H9 (cell line): ENCODE measurements at regions not wholly inside any gene's neighbourhood (a gene's known extent, or its start where the extent isn't known, plus 50 kb on each side); places are given as distances from the start of the nearest gene placed in this dataset.

Experiments used
- DNase-seq: peaks from one replicate; pipeline ENCODE4 v3.0.0-alpha.2; 2017
- H2AFZ ChIP-seq: one replicate; pipeline ENCODE4 v1.6.1; 2013; ENCODE audit warnings: mild to moderate bottlenecking, low read length, control low read depth, moderate library complexity
- H2AK5ac ChIP-seq: 2 replicates; pipeline ENCODE4 v1.6.1; 2013; ENCODE audit warnings: low read length, control low read depth, mixed read lengths; ENCODE audit not compliant: insufficient read length
- H2BK120ac ChIP-seq: one replicate; pipeline ENCODE4 v1.6.1; 2013; ENCODE audit warnings: low read depth, mild to moderate bottlenecking, low read length, control low read depth, inconsistent platforms; ENCODE audit not compliant: poor library complexity, severe bottlenecking
- H2BK12ac ChIP-seq: 2 replicates; pipeline ENCODE4 v1.6.1; 2013; ENCODE audit warnings: low read length, control low read depth, mixed read lengths, low read depth; ENCODE audit not compliant: insufficient read length
- H2BK15ac ChIP-seq: 2 replicates; pipeline ENCODE4 v1.6.1; 2013; ENCODE audit warnings: low read depth, low read length, control low read depth
- H2BK20ac ChIP-seq: one replicate; pipeline ENCODE4 v1.6.1; 2013; ENCODE audit warnings: low read depth, mild to moderate bottlenecking, low read length, control low read depth, inconsistent platforms; ENCODE audit not compliant: poor library complexity, severe bottlenecking
- H2BK5ac ChIP-seq: 2 replicates; pipeline ENCODE4 v1.6.1; 2013; ENCODE audit warnings: low read length, control low read depth, mixed read lengths; ENCODE audit not compliant: insufficient read length
- H3K14ac ChIP-seq: 2 replicates; pipeline ENCODE4 v1.6.1; 2013; ENCODE audit warnings: low read length, control low read depth; ENCODE audit not compliant: insufficient read depth
- H3K18ac ChIP-seq: 2 replicates; pipeline ENCODE4 v1.6.1; 2013; ENCODE audit warnings: low read depth, mild to moderate bottlenecking, mixed read lengths, low read length, control low read depth; ENCODE audit not compliant: insufficient read length
- H3K23ac ChIP-seq: 2 replicates; pipeline ENCODE4 v1.6.1; 2013; ENCODE audit warnings: low read length, control low read depth, mixed read lengths, low read depth; ENCODE audit not compliant: insufficient read length
- H3K23me2 ChIP-seq: 2 replicates; pipeline ENCODE4 v1.6.1; 2013; ENCODE audit warnings: low read depth, mild to moderate bottlenecking, mixed read lengths, low read length, control low read depth; ENCODE audit not compliant: insufficient read length, poor library complexity, severe bottlenecking
- H3K27ac ChIP-seq: 2 replicates; pipeline ENCODE4 v1.5.1; 2013; ENCODE audit warnings: low read length, control low read depth, mixed read lengths, low read depth; ENCODE audit not compliant: insufficient read length
- H3K27me3 ChIP-seq: 2 replicates; pipeline ENCODE4 v1.6.1; 2013; ENCODE audit warnings: low read length, control low read depth, inconsistent platforms; ENCODE audit not compliant: insufficient read depth
- H3K4ac ChIP-seq: 2 replicates; pipeline ENCODE4 v1.6.1; 2013; ENCODE audit warnings: low read depth, mild to moderate bottlenecking, control low read depth, inconsistent platforms, low read length, moderate library complexity
- H3K4me1 ChIP-seq: 2 replicates; pipeline ENCODE4 v1.6.1; 2013; ENCODE audit warnings: low read length, control low read depth, inconsistent platforms; ENCODE audit not compliant: insufficient read depth
- H3K4me2 ChIP-seq: 2 replicates; pipeline ENCODE4 v1.6.1; 2013; ENCODE audit warnings: low read length, control low read depth, mixed read lengths; ENCODE audit not compliant: insufficient read length, insufficient read depth
- H3K56ac ChIP-seq: 2 replicates; pipeline ENCODE4 v1.6.1; 2013; ENCODE audit warnings: low read depth, mild to moderate bottlenecking, mixed read lengths, low read length, control low read depth; ENCODE audit not compliant: insufficient read length
- H3K79me1 ChIP-seq: 2 replicates; pipeline ENCODE4 v1.6.1; 2013; ENCODE audit warnings: low read depth, mild to moderate bottlenecking, moderate library complexity, low read length, control low read depth, inconsistent platforms; ENCODE audit not compliant: insufficient read depth, poor library complexity, severe bottlenecking
- H3K79me2 ChIP-seq: 2 replicates; pipeline ENCODE4 v1.6.1; 2013; ENCODE audit warnings: low read length, control low read depth, inconsistent platforms; ENCODE audit not compliant: insufficient read depth
- H3K9ac ChIP-seq: 2 replicates; pipeline ENCODE4 v1.6.1; 2013; ENCODE audit warnings: low read length, control low read depth, mixed read lengths; ENCODE audit not compliant: insufficient read length; ENCODE audit errors: extremely low read depth
- H3K9me3 ChIP-seq: one replicate; pipeline ENCODE4 v1.6.1; 2013; ENCODE audit warnings: low read depth, low read length, inconsistent platforms; ENCODE audit not compliant: control insufficient read depth
- H3T11ph ChIP-seq: one replicate; pipeline ENCODE4 v1.6.1; 2013; ENCODE audit warnings: mild to moderate bottlenecking, low read length, control low read depth, inconsistent platforms
- H4K20me1 ChIP-seq: one replicate; pipeline ENCODE4 v1.6.1; 2013; ENCODE audit not compliant: control insufficient read depth, insufficient read length, insufficient read depth
- H4K5ac ChIP-seq: 2 replicates; pipeline ENCODE4 v1.6.1; 2013; ENCODE audit warnings: low read depth, mild to moderate bottlenecking, mixed read lengths, low read length, control low read depth; ENCODE audit not compliant: insufficient read length
- H4K8ac ChIP-seq: replicated peaks from 2 replicates; pipeline ENCODE4 v1.6.1; 2013; ENCODE audit warnings: low read length, control low read depth, mixed read lengths, low read depth; ENCODE audit not compliant: insufficient read length
- H4K91ac ChIP-seq: 2 replicates; pipeline ENCODE4 v1.6.1; 2013; ENCODE audit warnings: low read depth, mild to moderate bottlenecking, moderate library complexity, mixed read lengths, low read length, control low read depth; ENCODE audit not compliant: insufficient read length
- H3K27ac Mint-ChIP-seq, 3 experiments: 2 replicates in 2 of 3; 3 replicates in 1 of 3; pipeline ENCODE4 v1.8.0; 2020 to 2021; ENCODE audit warnings: mixed read lengths in 3 of 3, mild to moderate bottlenecking in 1 of 3, moderate library complexity in 1 of 3
- H3K27me3 Mint-ChIP-seq: 2 replicates; pipeline ENCODE4 v1.8.0; 2021; ENCODE audit warnings: low read depth, mild to moderate bottlenecking, moderate library complexity, mixed read lengths
- H3K36me3 Mint-ChIP-seq, 3 experiments: 2 replicates in 2 of 3; 3 replicates in 1 of 3; pipeline ENCODE4 v1.8.0; 2020 to 2021; ENCODE audit warnings: low read depth in 3 of 3, mixed read lengths in 3 of 3; ENCODE audit not compliant: insufficient read depth in 1 of 3
- H3K4me1 Mint-ChIP-seq, 2 experiments: 2 replicates each; pipeline ENCODE4 v1.8.0; 2020; ENCODE audit warnings: mixed read lengths in 2 of 2
- H3K4me3 Mint-ChIP-seq, 2 experiments: 2 replicates in 1 of 2; 3 replicates in 1 of 2; pipeline ENCODE4 v1.8.0; 2020 to 2021; ENCODE audit warnings: mild to moderate bottlenecking in 2 of 2, mixed read lengths in 2 of 2, moderate library complexity in 1 of 2
- H3K9me3 Mint-ChIP-seq, 2 experiments: 2 replicates in 1 of 2; 3 replicates in 1 of 2; pipeline ENCODE4 v1.8.0; 2020; ENCODE audit warnings: mild to moderate bottlenecking in 2 of 2, mixed read lengths in 2 of 2, moderate library complexity in 1 of 2
- CTCF ChIP-seq: fragments of 200-600 bp; sonication (generic); conservative IDR thresholded peaks from 3 replicates; pipeline ENCODE4 v1.8.0; 2021; ENCODE audit warnings: antibody characterized with exemption, mild to moderate bottlenecking
- WGBS: extraction: QIAGEN DNeasy Blood & Tissue Kit; methylation state at CpG from one replicate; pipeline ENCODE4 v1.1.7; 2013; ENCODE audit warnings: missing lambda C conversion rate, low lambda C conversion rate, mixed read lengths; ENCODE audit not compliant: insufficient read length; ENCODE audit errors: extremely low coverage; 5-methylcytosine and 5-hydroxymethylcytosine counted together

GRCh38 chr13:85709072-85709471, 90.1 kb downstream of the SLITRK6 start:
- H3T11ph ChIP-seq: no peak overlapping the region
- Mint-ChIP-seq H3K27ac (no peak overlapping the region), H3K36me3 (no peaks in the 10 kb centered on the region), H3K4me1 (0 out of 4 replicates have a peak, but pooled peaks cover 0 to 4% of the 10 kb centered on the region in 2 experiments), H3K27me3 (no peaks in the 10 kb centered on the region), H3K4me3 (no peak overlapping the region), H3K9me3 (no peaks in the 10 kb centered on the region)
- no peak overlapping the region for H2BK5ac ChIP-seq
- H2BK15ac ChIP-seq: no peak overlapping the region
- H3K4ac ChIP-seq: no peak overlapping the region
- no peaks in the 10 kb centered on the region for H3K79me2 ChIP-seq
- no peaks in the 10 kb centered on the region for H3K79me1 ChIP-seq
- no peak overlapping the region for H2AK5ac ChIP-seq
- DNase-seq: no peak
- no peak overlapping the region for H4K8ac ChIP-seq
- no peak overlapping the region for H4K91ac ChIP-seq
- H3K23ac ChIP-seq: no peak overlapping the region
- no peaks in the 10 kb centered on the region for H3K9me3 ChIP-seq
- H2BK120ac ChIP-seq: no peak overlapping the region
- no peak overlapping the region for H3K4me2 ChIP-seq
- no peak overlapping the region for H3K14ac ChIP-seq
- no peaks in the 10 kb centered on the region for H3K23me2 ChIP-seq
- H3K27me3 ChIP-seq: no peaks in the 10 kb centered on the region
- H3K27ac ChIP-seq: no peak overlapping the region
- H4K5ac ChIP-seq: no peak overlapping the region
- no peaks in the 10 kb centered on the region for H4K20me1 ChIP-seq
- H3K18ac ChIP-seq: no peak overlapping the region
- WGBS: no CpG with 5 or more reads among the region's 2 CpGs
- no peak overlapping the region for H2BK12ac ChIP-seq
- H3K56ac ChIP-seq: no peak overlapping the region
- no peaks in the 10 kb centered on the region for H3K4me1 ChIP-seq
- H2AFZ ChIP-seq: no peak overlapping the region
- H2BK20ac ChIP-seq: no peak overlapping the region
- H3K9ac ChIP-seq: no peak overlapping the region
- TF ChIP-seq CTCF: no peak
